GM12873 (cell line): ENCODE measurements at regions not wholly inside any gene's neighbourhood (a gene's known extent, or its start where the extent isn't known, plus 50 kb on each side); places are given as distances from the start of the nearest gene placed in this dataset.

ENCODE experiments used
- CTCF ChIP-seq: IDR thresholded peaks from 2 replicates; pipeline ENCODE4 v1.5.1; 2012; ENCODE audit warnings: low read depth, mild to moderate bottlenecking, moderate library complexity, low read length, control low read depth; ENCODE audit not compliant: insufficient read depth; ENCODE audit errors: missing control alignments

- no peak for TF ChIP-seq CTCF
Measured at GRCh38 chr11:70747285-70747684, 349.0 kb downstream of the CTTN start.

- no peak for TF ChIP-seq CTCF
Measured at GRCh38 chr11:70747921-70748320, 349.6 kb downstream of the CTTN start.

GRCh38 chr11:70751142-70751734, 352.9 kb downstream of the CTTN start:
- TF ChIP-seq CTCF, result no peak

DNA sequence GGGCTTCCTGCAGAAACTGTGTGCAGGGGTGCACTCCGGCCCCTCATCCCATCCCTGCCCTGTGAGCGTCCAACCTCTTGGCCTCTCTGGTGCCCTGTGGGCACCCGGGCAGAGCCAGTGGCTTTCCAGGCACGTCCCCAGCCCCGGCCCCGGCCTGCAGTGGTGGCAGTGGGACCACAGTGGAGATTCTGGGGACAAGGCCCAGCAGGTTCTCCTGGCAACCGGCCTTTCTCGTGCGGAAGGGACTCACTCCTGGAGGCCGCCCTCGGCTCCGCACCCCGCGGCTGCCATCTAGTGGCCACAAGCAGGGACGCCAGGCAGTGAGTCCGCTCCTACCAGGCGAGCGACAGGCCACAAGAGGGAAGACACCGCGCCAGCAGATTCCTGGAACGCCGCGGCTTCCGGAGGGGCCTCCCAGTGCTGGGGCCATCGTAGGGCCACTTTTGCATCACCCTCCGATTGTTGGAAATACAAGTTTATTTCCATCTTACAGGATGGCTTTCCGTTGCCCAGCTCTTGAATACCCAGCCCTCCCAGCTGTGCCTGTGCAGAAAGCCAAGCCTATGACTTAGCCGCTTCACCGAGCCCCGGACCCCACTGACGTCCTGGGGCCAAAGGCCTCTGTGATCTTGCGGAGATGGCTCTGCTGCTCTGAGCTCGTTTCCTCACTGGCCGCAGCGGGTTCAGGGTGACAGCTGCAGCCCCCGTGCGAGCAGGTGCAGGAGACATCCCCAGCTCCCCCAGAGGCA, 357.3 kb downstream of the CTTN start:
- TF ChIP-seq CTCF, result peak; percentile 95

- no peak for TF ChIP-seq CTCF
Measured at GRCh38 chr11:70756341-70756740, 358.0 kb downstream of the CTTN start.

DNA sequence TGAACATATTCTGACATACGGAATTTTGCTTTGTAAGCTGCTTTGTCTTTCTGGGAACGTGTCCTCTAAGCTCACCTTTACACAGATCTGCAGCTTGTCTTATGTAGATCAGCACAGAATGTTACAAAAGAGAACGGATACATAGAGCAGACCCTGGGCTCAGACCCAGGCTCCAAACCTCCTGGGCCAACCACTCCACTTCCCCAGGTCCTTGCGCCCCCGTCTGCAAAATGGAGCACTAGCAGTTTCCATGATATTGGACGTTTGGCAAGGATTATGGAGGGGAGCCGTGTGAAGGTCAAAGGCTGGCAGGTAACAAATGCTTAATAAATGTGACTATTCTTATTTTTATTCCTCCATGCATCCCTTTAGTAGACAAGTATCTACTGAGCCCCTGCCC, 358.4 kb downstream of the CTTN start:
- no peak for TF ChIP-seq CTCF

- no peak for TF ChIP-seq CTCF
Measured at GRCh38 chr11:70757241-70757640, 358.9 kb downstream of the CTTN start.
